GM12878 (cell line): ENCODE measurements at regions not wholly inside any gene's neighbourhood (a gene's known extent, or its start where the extent isn't known, plus 50 kb on each side); places are given as distances from the start of the nearest gene placed in this dataset.

Experiments used
- ATAC-seq: fragments of 200-7000 bp; cut with Tn5 transposase; 3 replicates; pipeline ENCODE4 v1.9.1; 2020; ENCODE audit warnings: mild to moderate bottlenecking, moderate library complexity
- BruUV-seq: library from RNA; stranded (reverse); fragments of 400-500 nt; replicated peaks from 2 replicates; lab custom pipeline; 2021; lab: Mats Ljungman, UMichigan
- CTCF ChIA-PET: fragments of 300-600 bp; sonication (Branson Sonifier 250); formaldehyde crosslinking; extraction: SDS; loops from one replicate; lab custom pipeline; 2021; ENCODE audit warnings: inconsistent platforms; lab: Yijun Ruan, JAX
- POLR2A ChIA-PET: fragments of 350-600 bp; formaldehyde crosslinking; extraction: SDS; loops from one replicate; lab custom pipeline; 2021; ENCODE audit warnings: inconsistent platforms; lab: Charles Lee
- RAD21 ChIA-PET: fragments of 300-600 bp; sonication (Branson Sonifier 250); formaldehyde crosslinking; loops from one replicate; lab custom pipeline; 2023; ENCODE audit warnings: antibody characterized with exemption; ENCODE audit not compliant: unreplicated experiment; lab: Charles Lee
- SMC1A ChIA-PET: fragments of 300-600 bp; sonication (Branson Sonifier 250); formaldehyde crosslinking; loops from one replicate; lab custom pipeline; 2023; ENCODE audit not compliant: unreplicated experiment, uncharacterized antibody; lab: Charles Lee
- DNase-seq: peaks from one replicate; pipeline ENCODE4 v3.0.0-alpha.2; 2011; ENCODE audit warnings: low read depth, low spot score
- FAIRE-seq: peaks from 3 replicates; lab custom pipeline; 2011; peaks lifted over from hg19 to GRCh38; lab: Jason Lieb, UNC
- H2AFZ ChIP-seq: 2 replicates; pipeline ENCODE4 v1.6.0; 2011; ENCODE audit warnings: low read depth, low read length, control low read depth; ENCODE audit not compliant: control insufficient read depth
- H3K27ac ChIP-seq: 2 replicates; pipeline ENCODE4 v1.5.1; 2011; ENCODE audit warnings: control low read depth; ENCODE audit not compliant: control insufficient read depth, insufficient read depth
- H3K27me3 ChIP-seq, 2 experiments: replicated peaks in 1 of 2; 2 replicates each; pipeline versions ENCODE4 v1.6.0 to v1.6.1; 2011; ENCODE audit warnings: low read length in 1 of 2; ENCODE audit not compliant: control insufficient read depth in 2 of 2, insufficient read depth in 2 of 2
- H3K36me3 ChIP-seq, 2 experiments: 2 replicates each; pipeline ENCODE4 v1.5.1; 2011; ENCODE audit warnings: low read length in 1 of 2; ENCODE audit not compliant: control insufficient read depth in 2 of 2, insufficient read depth in 2 of 2
- H3K4me1 ChIP-seq: 2 replicates; pipeline ENCODE4 v1.6.1; 2011; ENCODE audit warnings: mild to moderate bottlenecking, low read length, moderate library complexity, mixed read lengths; ENCODE audit not compliant: control insufficient read depth, insufficient read depth
- H3K4me2 ChIP-seq: 2 replicates; pipeline ENCODE4 v1.6.0; 2011; ENCODE audit warnings: control low read depth; ENCODE audit not compliant: control insufficient read depth, insufficient read depth
- H3K4me3 ChIP-seq: fragments of 200-600 bp; sonication (generic); 2 replicates; pipeline ENCODE4 v1.5.1; 2016
- H3K79me2 ChIP-seq: 2 replicates; pipeline ENCODE4 v1.6.0; 2011; ENCODE audit warnings: low read length; ENCODE audit not compliant: control insufficient read depth, insufficient read depth
- H3K9ac ChIP-seq: 2 replicates; pipeline ENCODE4 v1.8.0; 2011; ENCODE audit warnings: low read length, control low read depth, mixed read lengths; ENCODE audit not compliant: control insufficient read depth, insufficient read depth
- H3K9me3 ChIP-seq: replicated peaks from 3 replicates; pipeline ENCODE4 v1.5.1; 2011; ENCODE audit warnings: mild to moderate bottlenecking, low read length; ENCODE audit not compliant: control insufficient read depth, insufficient read depth
- H4K20me1 ChIP-seq: 2 replicates; pipeline ENCODE4 v1.6.0; 2011; ENCODE audit not compliant: control insufficient read depth, insufficient read depth
- BRCA1 ChIP-seq: IDR thresholded peaks from 2 replicates; pipeline ENCODE4 v1.6.1; 2011; ENCODE audit warnings: low read depth, low read length, improper control_type of control experiment
- MYB ChIP-seq: fragments of 150-350 bp; IDR thresholded peaks from 2 replicates; pipeline ENCODE4 v1.6.1; 2014; ENCODE audit warnings: mild to moderate bottlenecking, low read depth, low read length, borderline replicate concordance
- PAX5 ChIP-seq: IDR thresholded peaks from 2 replicates; pipeline ENCODE4 v1.6.1; 2011; ENCODE audit warnings: low read depth, low read length, borderline replicate concordance
- PRDM15 ChIP-seq: fragments of 450-650 bp; formaldehyde crosslinking; IDR thresholded peaks from 2 replicates; pipeline ENCODE4 v1.4.0; 2020; ENCODE audit warnings: mild to moderate bottlenecking, moderate library complexity
- RFX5 ChIP-seq: IDR thresholded peaks from 2 replicates; pipeline ENCODE4 v1.6.1; 2011; ENCODE audit warnings: low read depth, low read length, improper control_type of control experiment
- WGBS: methylation state at CpG from one replicate; pipeline ENCODE4 v1.1.6; 2016; ENCODE audit warnings: low lambda C conversion rate; ENCODE audit not compliant: insufficient replicate concordance, insufficient coverage; ENCODE audit errors: missing lambda C conversion rate; 5-methylcytosine and 5-hydroxymethylcytosine counted together
- in situ Hi-C: fragments of 300-500 bp; cut with MboI; formaldehyde crosslinking; loops from 9 replicates; pipeline ENCODE4 v1.14.3; 2018; ENCODE audit warnings: mixed read lengths
- intact Hi-C: fragments of 100-400 bp; cut with micrococcal nuclease; formaldehyde crosslinking; loops from one replicate; pipeline ENCODE4 v1.14.2; 2022; ENCODE audit not compliant: unreplicated experiment

GRCh38 chrX:43267652-43268051 lies 388.4 kb upstream of the MAOA start:
- no peak for FAIRE-seq
- Histone ChIP-seq H3K9ac (no peak overlapping the region), H4K20me1 (no peaks in the 10 kb centered on the region), H3K9me3 (no peaks in the 10 kb centered on the region), H3K4me1 (no peaks in the 10 kb centered on the region), H3K27ac (no peak overlapping the region), H2AFZ (no peak overlapping the region), H3K4me2 (no peak overlapping the region), H3K27me3 (no peaks in the 10 kb centered on the region), H3K4me3 (no peak overlapping the region), H3K36me3 (no peaks in the 10 kb centered on the region), H3K79me2 (no peaks in the 10 kb centered on the region)
- CTCF ChIA-PET: no interaction called here
- WGBS: 41% methylated on average over 5 of the region's 5 CpGs
- DNase-seq: no peak
- no peak for ATAC-seq
- TF ChIP-seq MYB (no peak), PRDM15 (CRISPR knock-in tag) (no peak), PAX5 (no peak), BRCA1 (no peak), RFX5 (no peak)
- intact Hi-C loops (no loop called here), in situ Hi-C loops (no loop called here)
- no TSS peak for BruUV-seq
- SMC1A ChIA-PET: interaction anchor here (1.2 kb wide), 1 partner anchor 460 kb away, joined by 3 read pairs; no protein-coding TSS in a partner anchor
- POLR2A ChIA-PET: no interaction called here
- RAD21 ChIA-PET: no interaction called here
